IMR-90 (cell line): ENCODE measurements at regions not wholly inside any gene's neighbourhood (a gene's known extent, or its start where the extent isn't known, plus 50 kb on each side); places are given as distances from the start of the nearest gene placed in this dataset.

ENCODE experiments used
- ATAC-seq: fragments of 200-7000 bp; cut with Tn5 transposase; 2 replicates; pipeline ENCODE4 v1.9.1; 2020; ENCODE audit warnings: low read depth, mild to moderate bottlenecking, moderate library complexity
- BruUV-seq: library from RNA; stranded (reverse); fragments of 400-500 nt; replicated peaks from 2 replicates; lab custom pipeline; 2021; lab: Mats Ljungman, UMichigan
- CTCF ChIA-PET: fragments of 300-600 bp; formaldehyde crosslinking; extraction: SDS; loops from one replicate; lab custom pipeline; 2021; ENCODE audit warnings: antibody characterized with exemption; lab: Yijun Ruan, JAX
- POLR2A ChIA-PET: fragments of 300-600 bp; sonication (Branson Sonifier 250); formaldehyde crosslinking; loops from one replicate; lab custom pipeline; 2022; ENCODE audit warnings: antibody characterized with exemption; ENCODE audit not compliant: unreplicated experiment; lab: Charles Lee
- DNase-seq: peaks from one replicate; pipeline ENCODE4 v3.0.0; 2013
- H2AFZ ChIP-seq: replicated peaks from 2 replicates; pipeline ENCODE3; 2013; ENCODE audit warnings: low read length, mild to moderate bottlenecking; ENCODE audit not compliant: poor library complexity
- H2AK5ac ChIP-seq: 2 replicates; pipeline ENCODE4 v1.6.1; 2013; ENCODE audit warnings: low read depth, low read length, inconsistent platforms
- H2AK9ac ChIP-seq: replicated peaks from 2 replicates; pipeline ENCODE3; 2013; ENCODE audit warnings: mild to moderate bottlenecking, low read depth, low read length, moderate library complexity; ENCODE audit not compliant: poor library complexity
- H2BK120ac ChIP-seq: 2 replicates; pipeline ENCODE4 v1.6.1; 2013; ENCODE audit warnings: low read depth, low read length, inconsistent platforms
- H2BK15ac ChIP-seq: 3 replicates; pipeline ENCODE4 v1.6.1; 2013; ENCODE audit warnings: low read depth, low read length, inconsistent platforms
- H2BK20ac ChIP-seq: 2 replicates; pipeline ENCODE4 v1.6.1; 2013; ENCODE audit warnings: low read depth, mild to moderate bottlenecking, inconsistent platforms, low read length, moderate library complexity
- H2BK5ac ChIP-seq: 2 replicates; pipeline ENCODE4 v1.6.1; 2013; ENCODE audit warnings: mild to moderate bottlenecking, low read depth, low read length, inconsistent platforms; ENCODE audit not compliant: poor library complexity, severe bottlenecking
- H3K14ac ChIP-seq: replicated peaks from 2 replicates; pipeline ENCODE4 v1.6.1; 2013; ENCODE audit warnings: low read depth, low read length, inconsistent platforms
- H3K18ac ChIP-seq: 2 replicates; pipeline ENCODE4 v1.6.1; 2013; ENCODE audit warnings: low read depth, low read length, control low read depth
- H3K23ac ChIP-seq: 2 replicates; pipeline ENCODE4 v1.6.1; 2013; ENCODE audit warnings: low read depth, low read length, inconsistent platforms
- H3K27ac ChIP-seq: 2 replicates; pipeline ENCODE4 v1.5.1; 2013; ENCODE audit warnings: mild to moderate bottlenecking, control low read depth, low read length; ENCODE audit not compliant: insufficient read depth
- H3K27me3 ChIP-seq: 2 replicates; pipeline ENCODE4 v1.6.1; 2013; ENCODE audit warnings: low read length; ENCODE audit not compliant: control insufficient read depth, insufficient read depth
- H3K36me3 ChIP-seq: 2 replicates; pipeline ENCODE4 v1.6.1; 2013; ENCODE audit warnings: low read length, mixed read lengths; ENCODE audit not compliant: control insufficient read depth, insufficient read depth
- H3K4ac ChIP-seq: 2 replicates; pipeline ENCODE4 v1.6.1; 2013; ENCODE audit warnings: low read depth, low read length, inconsistent platforms
- H3K4me1 ChIP-seq: 2 replicates; pipeline ENCODE4 v1.6.1; 2013; ENCODE audit warnings: low read length, mixed read lengths; ENCODE audit not compliant: control insufficient read depth, insufficient read depth
- H3K4me2 ChIP-seq: 2 replicates; pipeline ENCODE4 v1.6.1; 2013; ENCODE audit warnings: low read depth, mild to moderate bottlenecking, control low read depth, low read length, moderate library complexity
- H3K4me3 ChIP-seq: 2 replicates; pipeline ENCODE4 v1.5.1; 2013; ENCODE audit warnings: low read depth, mild to moderate bottlenecking, control low read depth, low read length, moderate library complexity; ENCODE audit not compliant: insufficient read depth
- H3K56ac ChIP-seq: 2 replicates; pipeline ENCODE4 v1.6.1; 2013; ENCODE audit warnings: low read length, inconsistent platforms; ENCODE audit not compliant: insufficient read depth; ENCODE audit errors: extremely low read depth
- H3K79me1 ChIP-seq, 2 experiments: 2 replicates each; pipeline ENCODE4 v1.6.1; 2013; ENCODE audit warnings: low read length in 2 of 2, inconsistent platforms in 1 of 2, low read depth in 1 of 2
- H3K9ac ChIP-seq: 2 replicates; pipeline ENCODE4 v1.6.1; 2013; ENCODE audit warnings: low read depth, low read length, control low read depth
- H3K9me1 ChIP-seq: 2 replicates; pipeline ENCODE4 v1.6.1; 2013; ENCODE audit warnings: low read length, inconsistent platforms; ENCODE audit not compliant: insufficient read depth
- H3K9me3 ChIP-seq: 2 replicates; pipeline ENCODE4 v1.6.1; 2013; ENCODE audit warnings: low read length; ENCODE audit not compliant: control insufficient read depth, insufficient read depth
- H4K20me1 ChIP-seq: 2 replicates; pipeline ENCODE4 v1.6.1; 2013; ENCODE audit warnings: low read length, inconsistent platforms; ENCODE audit not compliant: insufficient read depth
- H4K5ac ChIP-seq: 2 replicates; pipeline ENCODE4 v1.6.1; 2013; ENCODE audit warnings: mild to moderate bottlenecking, low read depth, low read length, control low read depth
- H4K8ac ChIP-seq, 2 experiments: 2 replicates each; pipeline ENCODE4 v1.6.1; 2013; ENCODE audit warnings: low read depth in 2 of 2, low read length in 2 of 2, control low read depth in 1 of 2, inconsistent platforms in 1 of 2
- H4K91ac ChIP-seq: 2 replicates; pipeline ENCODE4 v1.6.1; 2013; ENCODE audit warnings: low read depth, low read length, inconsistent platforms; ENCODE audit not compliant: insufficient read depth
- BHLHE40 ChIP-seq: fragments of 150-350 bp; IDR thresholded peaks from 2 replicates; pipeline ENCODE4 v1.6.1; 2016; ENCODE audit warnings: mild to moderate bottlenecking, low read depth, low read length
- CEBPB ChIP-seq: IDR thresholded peaks from 2 replicates; pipeline ENCODE4 v1.6.1; 2012; ENCODE audit warnings: low read depth, low read length, improper control_type of control experiment
- CHD1 ChIP-seq: IDR thresholded peaks from 2 replicates; pipeline ENCODE4 v1.6.1; 2012; ENCODE audit warnings: low read depth, low read length, improper control_type of control experiment
- FOS ChIP-seq: fragments of 150-350 bp; IDR thresholded peaks from 2 replicates; pipeline ENCODE4 v1.6.1; 2016; ENCODE audit warnings: low read depth, low read length
- MAFK ChIP-seq: IDR thresholded peaks from 2 replicates; pipeline ENCODE4 v1.6.1; 2012; ENCODE audit warnings: low read depth, low read length, improper control_type of control experiment
- MAZ ChIP-seq: IDR thresholded peaks from 2 replicates; pipeline ENCODE4 v1.6.1; 2012; ENCODE audit warnings: low read depth, mild to moderate bottlenecking, low read length, improper control_type of control experiment, moderate library complexity, borderline replicate concordance
- MXI1 ChIP-seq: IDR thresholded peaks from 2 replicates; pipeline ENCODE4 v1.6.1; 2012; ENCODE audit warnings: low read depth, mild to moderate bottlenecking, low read length, moderate library complexity, borderline replicate concordance
- NFE2L2 ChIP-seq: fragments of 150-350 bp; IDR thresholded peaks from 2 replicates; pipeline ENCODE4 v1.6.1; 2016; ENCODE audit warnings: low read depth, mild to moderate bottlenecking, low read length
- POLR2A ChIP-seq: IDR thresholded peaks from 2 replicates; pipeline ENCODE4 v1.6.1; 2012; ENCODE audit warnings: mild to moderate bottlenecking, low read depth, low read length
- RAD21 ChIP-seq: IDR thresholded peaks from 2 replicates; pipeline ENCODE4 v1.6.1; 2012; ENCODE audit warnings: low read length, improper control_type of control experiment
- RCOR1 ChIP-seq: IDR thresholded peaks from 2 replicates; pipeline ENCODE4 v1.6.1; 2012; ENCODE audit warnings: mild to moderate bottlenecking, low read length, improper control_type of control experiment; ENCODE audit not compliant: insufficient replicate concordance
- RFX5 ChIP-seq: IDR thresholded peaks from 2 replicates; pipeline ENCODE4 v1.8.0; 2012; ENCODE audit warnings: low read depth, mild to moderate bottlenecking, low read length, moderate library complexity
- SMC3 ChIP-seq: fragments of 150-350 bp; IDR thresholded peaks from 2 replicates; pipeline ENCODE4 v1.6.1; 2016; ENCODE audit warnings: low read depth, mild to moderate bottlenecking, antibody characterized with exemption, low read length, moderate library complexity
- WGBS, 2 experiments: methylation state at CpG; one replicate each; pipeline versions ENCODE4 v1.1.5 to v1.1.7; 2013; ENCODE audit warnings: missing lambda C conversion rate in 2 of 2; ENCODE audit not compliant: insufficient read length in 1 of 2; ENCODE audit errors: extremely low coverage in 2 of 2; 5-methylcytosine and 5-hydroxymethylcytosine counted together
- dilution Hi-C: fragments of 300-500 bp; cut with HindIII; formaldehyde crosslinking; loops from one replicate; pipeline ENCODE4 v1.14.3; 2018; ENCODE audit warnings: low sequenced_read_pairs; ENCODE audit not compliant: unreplicated experiment
- in situ Hi-C: fragments of 300-500 bp; cut with MboI; formaldehyde crosslinking; loops from 3 replicates; pipeline ENCODE4 v1.14.3; 2019; ENCODE audit warnings: low sequenced_read_pairs, inconsistent platforms, mixed read lengths
- intact Hi-C: fragments of 100-400 bp; cut with micrococcal nuclease; formaldehyde crosslinking; loops from 2 replicates; pipeline ENCODE4 v1.10.0; 2022
- TF ChIP-seq, protein P1 (sequence below): conservative IDR thresholded peaks from 2 replicates; pipeline ENCODE4 v1.5.1; 2012; ENCODE audit warnings: mild to moderate bottlenecking, low read depth, low read length, improper control_type of control experiment
- TF ChIP-seq, protein P2 (sequence below): fragments of 150-350 bp; IDR thresholded peaks from 2 replicates; pipeline ENCODE4 v1.6.1; 2017; ENCODE audit warnings: mild to moderate bottlenecking, antibody characterized with exemption, low read length, low read depth
- TF ChIP-seq, protein P3 (sequence below): fragments of 150-350 bp; IDR thresholded peaks from 2 replicates; pipeline ENCODE4 v1.6.1; 2016; ENCODE audit warnings: low read depth, mild to moderate bottlenecking, low read length, moderate library complexity, borderline replicate concordance

DNA sequence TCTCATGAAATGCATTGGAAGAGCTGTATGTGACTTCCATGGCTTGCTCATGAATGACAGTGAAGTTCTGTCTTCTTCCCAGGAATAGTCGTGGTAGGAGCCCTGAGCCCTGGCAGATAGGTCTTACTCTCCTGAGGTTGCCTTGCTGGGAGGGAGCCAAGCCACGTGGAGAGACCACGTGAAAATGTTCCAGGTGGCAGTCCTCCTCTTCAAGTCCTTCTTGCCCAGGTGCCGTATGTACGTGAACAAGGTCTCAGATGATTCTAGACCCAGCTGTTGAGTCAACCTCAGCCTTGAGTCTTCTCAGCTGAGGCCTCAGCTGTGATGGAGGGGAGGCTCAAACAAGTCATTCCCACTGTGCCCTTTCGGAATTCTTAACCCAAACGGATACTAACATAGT lies 192.4 kb upstream of the PRDM1 start:
- no peak overlapping the region for H4K8ac ChIP-seq
- no peak overlapping the region for H3K27ac ChIP-seq
- H4K5ac ChIP-seq: no peak overlapping the region
- H2BK20ac ChIP-seq: no peak overlapping the region
- H3K23ac ChIP-seq: no peak overlapping the region
- intact Hi-C loops (no loop called here), dilution Hi-C loops (no loop called here), in situ Hi-C loops (no loop called here)
- H3K4me3 ChIP-seq: no peak overlapping the region
- H2AK9ac ChIP-seq: no peak overlapping the region
- H3K56ac ChIP-seq: no peak overlapping the region
- H2BK15ac ChIP-seq: no peak overlapping the region
- no peak overlapping the region for H4K91ac ChIP-seq
- no peak overlapping the region for H3K4ac ChIP-seq
- ATAC-seq: no peak
- no peak for TF ChIP-seq CEBPB
- no peak for TF ChIP-seq RCOR1
- TF ChIP-seq, protein P1, sequence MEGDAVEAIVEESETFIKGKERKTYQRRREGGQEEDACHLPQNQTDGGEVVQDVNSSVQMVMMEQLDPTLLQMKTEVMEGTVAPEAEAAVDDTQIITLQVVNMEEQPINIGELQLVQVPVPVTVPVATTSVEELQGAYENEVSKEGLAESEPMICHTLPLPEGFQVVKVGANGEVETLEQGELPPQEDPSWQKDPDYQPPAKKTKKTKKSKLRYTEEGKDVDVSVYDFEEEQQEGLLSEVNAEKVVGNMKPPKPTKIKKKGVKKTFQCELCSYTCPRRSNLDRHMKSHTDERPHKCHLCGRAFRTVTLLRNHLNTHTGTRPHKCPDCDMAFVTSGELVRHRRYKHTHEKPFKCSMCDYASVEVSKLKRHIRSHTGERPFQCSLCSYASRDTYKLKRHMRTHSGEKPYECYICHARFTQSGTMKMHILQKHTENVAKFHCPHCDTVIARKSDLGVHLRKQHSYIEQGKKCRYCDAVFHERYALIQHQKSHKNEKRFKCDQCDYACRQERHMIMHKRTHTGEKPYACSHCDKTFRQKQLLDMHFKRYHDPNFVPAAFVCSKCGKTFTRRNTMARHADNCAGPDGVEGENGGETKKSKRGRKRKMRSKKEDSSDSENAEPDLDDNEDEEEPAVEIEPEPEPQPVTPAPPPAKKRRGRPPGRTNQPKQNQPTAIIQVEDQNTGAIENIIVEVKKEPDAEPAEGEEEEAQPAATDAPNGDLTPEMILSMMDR: no peak
- TF ChIP-seq RFX5: no peak
- TF ChIP-seq, protein P2, sequence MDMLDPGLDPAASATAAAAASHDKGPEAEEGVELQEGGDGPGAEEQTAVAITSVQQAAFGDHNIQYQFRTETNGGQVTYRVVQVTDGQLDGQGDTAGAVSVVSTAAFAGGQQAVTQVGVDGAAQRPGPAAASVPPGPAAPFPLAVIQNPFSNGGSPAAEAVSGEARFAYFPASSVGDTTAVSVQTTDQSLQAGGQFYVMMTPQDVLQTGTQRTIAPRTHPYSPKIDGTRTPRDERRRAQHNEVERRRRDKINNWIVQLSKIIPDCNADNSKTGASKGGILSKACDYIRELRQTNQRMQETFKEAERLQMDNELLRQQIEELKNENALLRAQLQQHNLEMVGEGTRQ: no peak
- no peak for TF ChIP-seq BHLHE40
- TF ChIP-seq MAZ: no peak
- TF ChIP-seq, protein P3, sequence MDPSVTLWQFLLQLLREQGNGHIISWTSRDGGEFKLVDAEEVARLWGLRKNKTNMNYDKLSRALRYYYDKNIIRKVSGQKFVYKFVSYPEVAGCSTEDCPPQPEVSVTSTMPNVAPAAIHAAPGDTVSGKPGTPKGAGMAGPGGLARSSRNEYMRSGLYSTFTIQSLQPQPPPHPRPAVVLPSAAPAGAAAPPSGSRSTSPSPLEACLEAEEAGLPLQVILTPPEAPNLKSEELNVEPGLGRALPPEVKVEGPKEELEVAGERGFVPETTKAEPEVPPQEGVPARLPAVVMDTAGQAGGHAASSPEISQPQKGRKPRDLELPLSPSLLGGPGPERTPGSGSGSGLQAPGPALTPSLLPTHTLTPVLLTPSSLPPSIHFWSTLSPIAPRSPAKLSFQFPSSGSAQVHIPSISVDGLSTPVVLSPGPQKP: no peak
- TF ChIP-seq SMC3: no peak
- TF ChIP-seq FOS: no peak
- TF ChIP-seq MAFK: no peak
- TF ChIP-seq POLR2A: no peak
- no peak for TF ChIP-seq RAD21
- TF ChIP-seq NFE2L2: no peak
- no peak for TF ChIP-seq CHD1
- no peak for TF ChIP-seq MXI1
- 77% methylated on average over 3 of the region's 7 CpGs; no CpG with 5 or more reads in 1 of the 2 experiments for WGBS, 2 experiments
- 0 out of 2 replicates have a peak, but pooled peaks cover 2% of the 10 kb centered on the region for H3K9me1 ChIP-seq
- no peak overlapping the region for H3K14ac ChIP-seq
- no peaks in the 10 kb centered on the region for H3K36me3 ChIP-seq
- BruUV-seq: no TSS peak
- peaks cover 10% of the 10 kb centered on the region for H3K4me1 ChIP-seq
- no peak overlapping the region for H2AFZ ChIP-seq
- H2BK5ac ChIP-seq: no peak overlapping the region
- ChIA-PET CTCF (no interaction called here), POLR2A (interaction anchor here (0.7 kb wide), 1 partner anchor 99 kb away, joined by 3 read pairs; no protein-coding TSS in a partner anchor)
- H2BK120ac ChIP-seq: no peak overlapping the region
- no peak overlapping the region for H2AK5ac ChIP-seq
- H3K27me3 ChIP-seq: no peaks in the 10 kb centered on the region
- H3K4me2 ChIP-seq: no peak overlapping the region
- H3K18ac ChIP-seq: no peak overlapping the region
- no peak overlapping the region for H3K9ac ChIP-seq
- no peaks in the 10 kb centered on the region for H3K79me1 ChIP-seq
- H3K9me3 ChIP-seq: peaks cover 2% of the 10 kb centered on the region; the same call in 1 of the 2 replicates
- no peak for DNase-seq
- no peaks in the 10 kb centered on the region for H4K20me1 ChIP-seq
